Stomach (tissue), 4 donors: ENCODE measurements at regions not wholly inside any gene's neighbourhood (a gene's known extent, or its start where the extent isn't known, plus 50 kb on each side); places are given as distances from the start of the nearest gene placed in this dataset.
"Not testable (repeated sequence)": the region's sequence is repeated elsewhere in the genome, so short reads cannot be mapped to it uniquely, and the experiment has no call there.

Experiments
- CTCF ChIP-seq, 7 experiments: fragments of 450-650 bp in 4 of 7; fragments of 200-600 bp in 3 of 7; sonication (generic) in 3 of 7; IDR thresholded peaks; one replicate each; pipeline ENCODE4 v1.5.1; 2016 to 2019; ENCODE audit warnings: antibody characterized with exemption in 7 of 7, control low read depth in 2 of 7, mild to moderate bottlenecking in 1 of 7
- POLR2AphosphoS5 ChIP-seq, 3 donors: sonication (generic); formaldehyde crosslinking; IDR thresholded peaks; one replicate each; pipeline ENCODE4 v1.6.1; 2016; ENCODE audit warnings: antibody characterized with exemption in 3 of 3

DNA sequence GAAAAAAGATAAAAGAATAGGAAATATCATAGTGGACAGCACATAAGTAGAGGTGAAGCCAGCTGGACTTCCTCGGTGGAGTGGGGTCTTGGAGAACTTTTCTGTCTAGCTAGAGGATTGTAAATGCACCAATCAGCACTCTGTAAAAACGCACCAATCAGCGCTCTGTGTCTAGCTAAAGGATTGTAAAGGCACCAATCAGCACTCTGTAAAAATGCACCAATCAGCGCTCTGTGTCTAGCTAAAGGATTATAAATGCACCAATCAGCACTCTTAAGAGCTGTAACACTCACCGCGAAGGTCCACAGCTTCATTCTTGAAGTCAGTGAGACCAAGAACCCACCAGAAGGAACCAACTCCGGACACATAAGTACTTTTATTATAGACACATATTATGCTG lies 91.8 kb upstream of the IKBKE start:
- not testable (repeated sequence) for TF ChIP-seq CTCF, POLR2AphosphoS5 (IDR thresholded peaks at IDR 0.05)
